ENCODE measurements at regions not wholly inside any gene's neighbourhood (a gene's known extent, or its start where the extent isn't known, plus 50 kb on each side); places are given as distances from the start of the nearest gene placed in this dataset.

DNA sequence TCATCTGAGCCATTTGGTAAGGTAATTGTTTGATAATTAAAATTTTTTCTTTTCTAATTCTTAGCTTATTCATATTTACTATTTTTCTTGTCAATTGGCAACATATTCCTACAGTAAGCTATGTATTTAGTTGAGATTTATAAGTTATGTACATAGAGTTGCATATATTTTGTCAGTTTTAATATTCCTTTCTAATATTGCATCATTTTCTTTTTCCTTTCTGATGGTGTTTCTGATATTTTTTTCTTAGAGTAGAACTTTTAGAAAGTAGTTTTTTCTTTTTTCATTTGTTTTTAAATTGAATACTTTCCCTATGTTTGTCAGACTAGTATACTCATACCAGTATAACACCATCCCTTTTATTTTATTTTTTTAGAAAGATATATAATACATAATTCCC is 131.3 kb downstream of the TTC6 start:
- no peaks in the 10 kb centered on the region for H3K27me3 Mint-ChIP-seq (ENCODE audit: low read depth in 3 of 3)
- Histone ChIP-seq H3K27me3 (ENCODE audit: control insufficient read depth in 2 of 2, insufficient read depth in 2 of 2, low read length in 2 of 2) (no peaks in the 10 kb centered on the region), H3K79me2 (ENCODE audit: insufficient read depth, low read length) (no peaks in the 10 kb centered on the region), H3K36me3 (replicated peaks in 1 of 2; ENCODE audit: control insufficient read depth in 1 of 2, insufficient read depth in 2 of 2, low read length in 2 of 2) (no peaks in the 10 kb centered on the region), H3K9me3 (replicated peaks in 1 of 2; ENCODE audit: control insufficient read depth in 1 of 2, insufficient read depth in 1 of 2, low read length in 2 of 2) (no peaks in the 10 kb centered on the region), H3K9ac (ENCODE audit: insufficient read depth, low read length, poor library complexity, severe bottlenecking) (no peak overlapping the region), H2AFZ (ENCODE audit: insufficient read depth, low read depth, low read length, poor library complexity, severe bottlenecking) (no peak overlapping the region), H3K4me2 (replicated peaks; ENCODE audit: extremely low read depth, low read length, poor library complexity, severe bottlenecking) (no peak overlapping the region), H3K4me1 (ENCODE audit: control insufficient read depth in 1 of 2, insufficient read depth in 2 of 2, low read length in 2 of 2) (no peaks in the 10 kb centered on the region), H3K27ac (ENCODE audit: low read depth in 1 of 2, low read length in 2 of 2) (no peak overlapping the region), H3K4me3 (replicated peaks in 1 of 3; ENCODE audit: low read depth in 2 of 3, low read length in 3 of 3) (no peak overlapping the region), H4K20me1 (ENCODE audit: insufficient read depth, low read length) (no peaks in the 10 kb centered on the region)
- intact Hi-C loops (cut with micrococcal nuclease) = no loop called here
- no peaks in the 10 kb centered on the region for H3K9me3 Mint-ChIP-seq
- no peak for DNase-seq
- no peak overlapping the region for H3K4me3 Mint-ChIP-seq
- TF ChIP-seq, protein P1, sequence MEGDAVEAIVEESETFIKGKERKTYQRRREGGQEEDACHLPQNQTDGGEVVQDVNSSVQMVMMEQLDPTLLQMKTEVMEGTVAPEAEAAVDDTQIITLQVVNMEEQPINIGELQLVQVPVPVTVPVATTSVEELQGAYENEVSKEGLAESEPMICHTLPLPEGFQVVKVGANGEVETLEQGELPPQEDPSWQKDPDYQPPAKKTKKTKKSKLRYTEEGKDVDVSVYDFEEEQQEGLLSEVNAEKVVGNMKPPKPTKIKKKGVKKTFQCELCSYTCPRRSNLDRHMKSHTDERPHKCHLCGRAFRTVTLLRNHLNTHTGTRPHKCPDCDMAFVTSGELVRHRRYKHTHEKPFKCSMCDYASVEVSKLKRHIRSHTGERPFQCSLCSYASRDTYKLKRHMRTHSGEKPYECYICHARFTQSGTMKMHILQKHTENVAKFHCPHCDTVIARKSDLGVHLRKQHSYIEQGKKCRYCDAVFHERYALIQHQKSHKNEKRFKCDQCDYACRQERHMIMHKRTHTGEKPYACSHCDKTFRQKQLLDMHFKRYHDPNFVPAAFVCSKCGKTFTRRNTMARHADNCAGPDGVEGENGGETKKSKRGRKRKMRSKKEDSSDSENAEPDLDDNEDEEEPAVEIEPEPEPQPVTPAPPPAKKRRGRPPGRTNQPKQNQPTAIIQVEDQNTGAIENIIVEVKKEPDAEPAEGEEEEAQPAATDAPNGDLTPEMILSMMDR (IDR thresholded peaks at IDR 0.05) = no peak
- H3K36me3 Mint-ChIP-seq = no peaks in the 10 kb centered on the region
- H3K27ac Mint-ChIP-seq = no peak overlapping the region
- H3K4me1 Mint-ChIP-seq = no peaks in the 10 kb centered on the region

GRCh38 chr14:37729218-37729617 is 133.8 kb downstream of the TTC6 start:
- intact Hi-C loops (cut with micrococcal nuclease) = no loop called here
- H3K27ac Mint-ChIP-seq = no peak overlapping the region
- H3K4me3 Mint-ChIP-seq = no peak overlapping the region
- H3K9me3 Mint-ChIP-seq = peaks cover 0 to 2% (median 0%) of the 10 kb centered on the region in 7 donors
- H3K36me3 Mint-ChIP-seq = no peaks in the 10 kb centered on the region
- H3K27me3 ChIP-seq (ENCODE audit: control insufficient read depth in 2 of 2, insufficient read depth in 2 of 2, low read length in 2 of 2) = no peaks in the 10 kb centered on the region
- H3K4me1 ChIP-seq (ENCODE audit: control insufficient read depth in 1 of 2, insufficient read depth in 2 of 2, low read length in 2 of 2) = no peaks in the 10 kb centered on the region
- 94% methylated on average over 2 of the region's 2 CpGs for WGBS (ENCODE audit: insufficient coverage)
- H3K4me2 ChIP-seq (replicated peaks; ENCODE audit: extremely low read depth, low read length, poor library complexity, severe bottlenecking) = no peak overlapping the region
- no peaks in the 10 kb centered on the region for H3K9me3 ChIP-seq (replicated peaks in 1 of 2; ENCODE audit: control insufficient read depth in 1 of 2, insufficient read depth in 1 of 2, low read length in 2 of 2)
- H3K27me3 Mint-ChIP-seq (ENCODE audit: low read depth in 3 of 3) = no peaks in the 10 kb centered on the region
- no peaks in the 10 kb centered on the region for H4K20me1 ChIP-seq (ENCODE audit: insufficient read depth, low read length)
- TF ChIP-seq, protein P1 (IDR thresholded peaks at IDR 0.05) = no peak
- H2AFZ ChIP-seq (ENCODE audit: insufficient read depth, low read depth, low read length, poor library complexity, severe bottlenecking) = no peak overlapping the region
- H3K27ac ChIP-seq (ENCODE audit: low read depth in 1 of 2, low read length in 2 of 2) = no peak overlapping the region
- H3K4me3 ChIP-seq (replicated peaks in 1 of 3; ENCODE audit: low read depth in 2 of 3, low read length in 3 of 3) = no peak overlapping the region
- no peak overlapping the region for H3K9ac ChIP-seq (ENCODE audit: insufficient read depth, low read length, poor library complexity, severe bottlenecking)
- no peaks in the 10 kb centered on the region for H3K79me2 ChIP-seq (ENCODE audit: insufficient read depth, low read length)
- no peaks in the 10 kb centered on the region for H3K4me1 Mint-ChIP-seq
- H3K36me3 ChIP-seq (replicated peaks in 1 of 2; ENCODE audit: control insufficient read depth in 1 of 2, insufficient read depth in 2 of 2, low read length in 2 of 2) = no peaks in the 10 kb centered on the region
- DNase-seq = no peak

Measured in CD14-positive monocyte (primary cell).